T-helper 1 cell (primary cell): ENCODE measurements at regions not wholly inside any gene's neighbourhood (a gene's known extent, or its start where the extent isn't known, plus 50 kb on each side); places are given as distances from the start of the nearest gene placed in this dataset.

ENCODE experiments used
- DNase-seq, 5 donors: peaks; one replicate each; pipeline ENCODE4 v3.0.0-alpha.2; 2012 to 2020

DNA sequence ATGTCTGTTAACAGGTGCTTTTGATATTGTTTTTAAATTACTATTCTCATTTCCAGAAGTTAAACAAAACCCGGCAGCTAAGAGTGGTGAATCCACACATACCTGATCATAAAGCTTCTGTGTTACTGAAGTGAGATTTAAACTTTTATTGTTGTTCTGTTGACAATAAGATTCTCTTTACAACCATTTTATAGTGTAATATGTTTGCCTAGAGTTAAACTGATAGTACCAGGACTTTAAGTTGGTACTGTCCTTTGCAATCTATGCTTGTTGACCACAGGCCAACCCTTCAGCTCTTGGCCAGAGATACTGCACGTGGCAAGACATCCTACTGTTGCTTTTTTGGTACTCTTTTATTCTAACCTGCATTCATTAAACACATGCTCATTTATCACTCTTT lies 806.2 kb downstream of the MTRR start:
- DNase-seq, result no peak

- DNase-seq, result no peak
These were observed 807.7 kb downstream of the MTRR start for GRCh38 chr5:8676695-8677094.

- no peak for DNase-seq
These were observed 813.4 kb downstream of the MTRR start for GRCh38 chr5:8682381-8682780.

DNA sequence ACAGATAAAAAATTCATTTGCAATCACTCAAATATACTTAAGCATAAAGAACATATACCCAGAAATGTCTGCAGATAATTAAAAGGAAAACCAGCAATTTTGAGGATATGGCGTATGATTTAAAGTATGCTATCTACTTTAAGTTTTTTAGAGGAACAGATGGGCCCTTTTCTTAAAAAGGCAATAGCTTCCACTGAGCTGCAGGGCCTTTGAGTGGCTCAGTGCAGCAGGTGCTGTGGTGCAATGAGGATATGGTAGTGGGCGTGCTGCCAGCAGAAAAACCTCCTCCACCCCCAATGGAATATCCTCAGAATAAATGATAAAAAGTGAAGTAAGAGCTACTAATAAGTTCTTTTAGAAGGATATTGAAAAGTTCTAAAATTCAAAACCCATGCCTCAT lies 814.5 kb downstream of the MTRR start:
- DNase-seq, result no peak

DNA sequence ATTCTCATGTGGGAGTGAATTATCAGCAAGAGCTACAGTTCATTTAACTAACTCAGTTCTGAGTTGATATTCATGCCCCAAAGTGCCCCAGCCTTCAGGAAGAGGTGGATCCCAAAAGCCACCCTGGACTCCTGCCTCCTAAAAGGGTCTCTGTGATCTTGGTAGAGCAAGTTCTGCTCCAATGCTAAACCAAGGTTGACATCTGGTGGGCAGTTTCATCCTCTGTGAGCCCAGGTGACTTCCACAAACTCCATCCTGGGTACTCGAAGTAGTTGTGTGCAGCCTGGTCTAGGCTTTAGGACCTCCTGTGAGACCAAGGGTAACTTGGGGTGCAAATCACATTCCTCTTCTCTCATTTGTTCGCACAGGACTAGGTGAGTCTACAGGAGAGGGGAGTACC lies 816.8 kb downstream of the MTRR start:
- no peak for DNase-seq

- no peak for DNase-seq
These were observed 817.8 kb downstream of the MTRR start for GRCh38 chr5:8686707-8687106.

DNA sequence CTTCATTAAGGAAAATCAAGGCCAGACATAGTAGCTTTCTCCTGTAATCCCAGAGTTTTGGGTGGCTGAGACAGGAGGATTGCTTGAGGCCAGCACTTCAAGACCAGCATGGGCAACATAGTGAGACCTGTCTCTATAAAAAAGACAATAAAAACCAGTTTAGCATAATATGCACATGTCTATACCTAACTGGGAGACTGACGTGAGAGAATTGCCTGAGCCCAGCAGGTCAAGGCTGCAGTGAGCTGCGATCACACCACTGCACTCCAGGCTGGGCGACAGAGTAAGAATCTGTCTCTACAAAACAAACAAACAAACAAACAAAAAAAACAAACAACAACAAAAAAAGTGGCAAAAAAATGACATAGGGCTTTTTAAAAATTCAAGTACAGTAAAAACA lies 820.8 kb downstream of the MTRR start:
- no peak for DNase-seq

GRCh38 chr5:8691221-8691620 lies 822.3 kb downstream of the MTRR start:
- no peak for DNase-seq

DNA sequence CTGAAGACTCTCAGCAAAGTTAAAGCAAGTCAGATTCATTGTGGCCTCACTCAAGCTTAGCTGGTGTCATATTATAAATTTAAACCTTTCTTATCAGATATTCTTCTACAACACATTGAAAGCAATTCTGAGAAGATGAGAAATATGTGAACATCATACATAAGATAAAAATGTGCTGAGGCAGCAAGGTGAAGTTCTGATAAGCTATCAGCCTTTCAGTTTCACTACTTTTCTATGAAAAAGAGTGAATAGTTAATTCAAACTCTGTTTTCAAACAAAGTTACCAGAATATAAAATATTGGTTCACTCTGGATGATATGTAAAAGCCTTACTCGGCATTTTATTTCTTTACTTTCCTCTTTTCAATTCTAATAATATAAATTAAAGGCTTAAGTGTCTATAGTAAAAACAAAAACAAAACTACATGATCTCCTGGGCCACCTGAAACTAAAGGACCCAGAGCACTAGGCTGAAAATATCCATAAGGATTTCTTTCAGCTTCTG lies 824.4 kb downstream of the MTRR start:
- no peak for DNase-seq

- DNase-seq, result no peak
These were observed 825.6 kb downstream of the MTRR start for GRCh38 chr5:8694545-8694944.

DNA sequence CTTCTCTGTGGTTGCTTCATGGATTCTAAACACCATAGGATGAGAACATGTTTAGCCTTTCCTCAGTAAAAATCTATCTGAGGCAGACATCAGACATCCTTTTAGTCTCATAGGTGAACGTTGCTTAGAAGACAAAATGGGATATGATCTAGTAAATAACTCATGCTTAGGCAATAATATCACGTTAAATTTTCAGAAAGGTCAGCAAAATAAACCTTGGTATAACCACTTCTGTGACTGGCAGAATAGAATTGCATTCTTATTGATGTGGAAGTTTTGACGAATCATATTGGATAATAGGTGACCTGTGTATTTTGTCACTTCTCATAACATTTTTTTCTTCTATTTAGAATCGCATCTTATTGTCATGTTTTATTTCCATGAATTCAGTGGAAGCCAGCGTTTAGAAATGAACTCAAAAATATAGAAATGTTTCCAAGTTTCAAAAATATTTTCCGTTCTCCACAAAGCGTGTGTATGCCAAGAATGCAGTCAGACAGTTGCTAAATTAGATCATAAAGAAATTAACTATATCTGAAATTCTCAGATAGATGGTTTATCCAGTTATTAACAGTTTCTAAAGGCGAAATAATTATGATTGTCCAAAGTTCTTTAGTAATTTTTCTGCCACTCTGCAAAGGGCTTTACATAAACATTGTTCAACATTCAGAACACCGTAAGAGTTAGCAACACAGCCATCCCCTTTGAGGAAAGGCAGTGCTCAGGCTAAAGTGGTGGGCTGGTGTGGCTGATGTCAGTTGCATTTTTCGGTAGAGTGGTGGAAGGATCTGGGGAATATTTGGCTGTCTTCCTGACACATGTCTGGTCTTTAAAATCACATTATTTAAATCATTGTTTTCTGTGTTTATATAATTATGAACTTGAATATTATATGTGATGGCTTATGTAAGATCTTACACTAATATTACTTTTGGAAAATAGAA lies 827.2 kb downstream of the MTRR start:
- no peak for DNase-seq

GRCh38 chr5:8700222-8700621 lies 831.3 kb downstream of the MTRR start:
- no peak for DNase-seq

DNA sequence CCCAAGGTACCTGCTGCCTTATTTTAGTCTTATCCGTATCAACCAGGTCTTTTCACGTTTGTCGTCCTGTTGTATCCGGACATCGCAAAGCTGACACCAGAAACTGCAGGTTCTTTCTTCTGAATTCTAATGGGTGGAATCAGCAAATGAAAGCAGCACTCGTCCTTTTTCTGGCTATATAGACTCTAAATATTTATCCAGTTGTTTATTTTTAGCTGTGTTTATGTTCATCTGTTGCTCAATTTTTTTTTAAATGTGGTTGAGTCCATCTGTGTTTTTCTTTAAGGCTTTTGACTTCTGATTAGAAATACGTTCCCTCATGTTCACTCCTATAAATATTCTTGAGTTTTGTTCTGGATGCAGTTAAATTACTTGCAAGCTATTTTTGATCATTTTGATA lies 831.7 kb downstream of the MTRR start:
- no peak for DNase-seq

GRCh38 chr5:8701251-8701650 lies 832.3 kb downstream of the MTRR start:
- DNase-seq, result no peak

DNA sequence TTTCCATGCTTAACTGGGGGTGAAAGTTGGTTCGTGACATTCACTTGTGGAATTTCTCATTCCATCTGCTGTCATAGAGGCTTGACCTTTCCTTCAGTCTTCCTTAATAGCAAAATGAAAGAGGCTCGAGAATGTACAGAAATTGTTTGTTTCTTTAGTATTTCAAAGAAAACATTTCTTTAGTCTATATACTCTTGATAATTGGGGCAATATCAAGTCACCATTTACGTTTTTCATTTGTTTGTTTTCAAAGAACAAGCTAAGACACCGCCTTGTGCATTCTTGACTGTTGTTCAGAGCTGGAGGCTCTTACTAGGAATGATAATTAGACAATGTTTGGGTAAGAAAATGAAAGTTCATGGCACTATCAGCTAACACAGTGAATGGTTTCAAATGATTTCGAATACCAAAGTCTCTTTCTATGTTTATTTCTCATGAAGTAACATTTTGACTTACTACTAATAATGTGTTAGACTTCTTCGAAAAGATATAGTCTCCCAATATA lies 835.4 kb downstream of the SEMA5A start:
- no peak for DNase-seq

GRCh38 chr5:8714198-8714597 lies 831.7 kb downstream of the SEMA5A start:
- DNase-seq, result no peak

DNA sequence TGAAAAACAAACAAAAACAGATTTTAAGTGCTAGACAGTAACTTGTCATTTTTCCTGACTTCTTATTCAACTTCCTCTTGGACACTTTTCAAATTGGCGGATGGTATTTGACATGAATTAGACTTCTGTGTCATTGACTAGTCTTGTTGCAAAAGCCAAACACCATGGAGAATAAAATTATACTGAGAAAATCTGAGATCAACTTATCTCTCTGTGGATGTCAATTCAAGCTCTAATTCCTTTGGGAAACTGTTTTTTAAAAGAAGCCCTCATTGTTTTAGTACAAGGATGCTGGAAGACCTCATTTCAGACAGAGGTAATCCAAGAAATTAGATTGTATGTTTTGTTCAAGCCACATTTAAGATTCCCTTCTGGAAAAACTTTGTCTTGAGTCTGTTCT lies 831.0 kb downstream of the SEMA5A start:
- no peak for DNase-seq

DNA sequence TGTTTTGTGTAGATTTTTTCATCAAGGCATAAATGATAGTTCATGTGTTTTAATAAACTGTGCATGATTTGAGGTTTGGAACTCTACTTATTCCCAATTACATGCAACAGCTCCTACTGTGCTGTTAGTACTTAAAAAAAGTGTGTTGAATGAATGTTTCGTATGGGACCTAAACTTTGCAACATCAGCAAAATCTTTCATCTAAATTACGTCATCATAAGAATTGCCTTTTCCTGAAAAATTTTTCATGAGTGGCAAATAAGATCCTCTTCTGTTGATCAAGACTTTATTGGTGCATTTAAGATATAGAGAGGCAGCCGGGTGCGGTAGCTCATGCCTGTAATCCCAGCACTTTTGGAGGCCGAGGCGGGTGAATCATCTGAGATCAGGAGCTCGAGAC lies 826.1 kb downstream of the SEMA5A start:
- no peak for DNase-seq

DNA sequence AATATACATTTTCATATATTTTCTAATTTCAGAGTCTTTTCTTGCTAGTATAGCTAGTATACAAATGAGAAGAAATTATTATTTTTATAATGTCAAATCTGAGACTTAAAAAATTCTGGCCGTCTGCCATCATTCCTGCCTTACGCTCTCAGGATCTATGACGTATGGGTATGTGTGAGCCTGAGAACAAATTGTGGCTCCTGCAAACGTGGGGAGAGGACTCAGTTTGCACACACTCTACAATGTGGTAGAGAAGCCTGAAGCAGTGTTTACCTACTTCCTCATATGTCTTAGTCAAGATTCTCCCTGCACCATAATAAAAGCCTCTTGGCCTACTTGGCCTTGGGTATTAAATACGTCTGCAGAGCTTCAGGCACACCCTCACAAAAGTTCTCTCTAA lies 825.4 kb downstream of the SEMA5A start:
- no peak for DNase-seq

- no peak for DNase-seq
These were observed 824.3 kb downstream of the SEMA5A start for GRCh38 chr5:8721536-8721935.

DNA sequence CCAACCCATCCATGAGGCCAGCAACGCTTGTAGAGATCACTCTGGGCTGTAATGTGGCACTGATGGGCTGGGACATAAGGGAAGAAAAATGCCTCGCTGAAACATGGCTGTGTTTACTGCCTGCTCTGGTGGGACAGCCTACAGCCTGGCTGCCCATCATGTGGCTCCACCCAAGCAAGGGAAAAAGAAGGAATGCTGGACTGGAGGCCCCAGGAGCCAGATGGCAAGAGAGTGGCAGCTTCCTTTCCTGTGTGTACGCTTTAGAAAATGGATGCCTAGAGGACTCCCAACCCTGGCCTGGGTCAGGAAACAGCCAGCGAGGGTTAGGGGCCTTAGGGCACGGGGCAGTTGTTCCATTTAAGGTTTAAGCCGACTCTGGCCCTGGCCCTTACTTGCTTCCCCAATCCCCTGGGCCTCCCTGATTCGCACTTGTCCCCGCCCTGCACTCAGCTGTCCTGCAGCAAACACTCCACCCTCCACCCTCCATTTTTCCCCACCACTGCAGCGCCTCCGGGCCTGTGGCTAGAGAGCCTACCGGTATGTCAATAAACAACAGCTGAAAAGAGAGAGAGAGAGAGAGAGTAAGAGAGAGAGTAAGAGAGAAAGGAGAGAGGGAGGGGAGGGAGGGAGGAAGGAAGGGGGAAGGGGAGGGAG lies 819.4 kb downstream of the SEMA5A start:
- DNase-seq, result no peak

DNA sequence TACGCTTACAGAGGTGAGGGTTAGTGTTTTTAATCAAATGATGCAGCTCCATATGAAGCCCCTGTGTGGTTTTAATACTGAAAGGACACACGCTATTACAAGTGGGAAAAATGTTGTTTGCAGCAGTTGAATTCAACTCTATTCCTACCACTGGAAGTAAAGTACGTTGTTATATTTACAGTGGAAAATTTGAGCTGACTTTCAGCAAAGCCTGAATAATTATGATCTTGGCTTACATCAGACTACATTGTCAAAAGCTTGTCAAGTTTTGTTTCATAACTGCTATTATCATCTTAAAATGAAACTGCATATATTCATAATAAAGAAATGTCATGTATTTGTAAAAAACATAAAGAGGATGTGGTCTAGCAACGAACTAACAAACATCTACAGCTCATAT lies 818.5 kb downstream of the SEMA5A start:
- no peak for DNase-seq

DNA sequence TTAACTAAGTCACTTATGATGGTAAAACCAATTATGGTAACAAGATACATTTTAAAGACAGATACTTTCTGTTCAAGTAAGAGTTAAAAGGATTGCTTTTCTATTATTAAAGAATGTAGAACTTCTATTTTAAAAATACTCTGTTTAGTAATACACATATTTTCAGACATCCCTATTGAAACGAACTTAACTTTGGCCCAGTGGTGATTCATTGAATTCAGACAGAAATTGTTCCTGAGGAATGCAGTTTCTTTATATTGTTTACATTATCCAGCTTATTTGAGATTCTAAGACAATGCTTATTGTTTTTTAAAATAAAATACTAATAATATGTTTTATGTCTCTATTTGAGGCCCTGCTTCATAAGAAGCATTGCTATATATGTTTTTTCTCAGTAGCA lies 816.4 kb downstream of the SEMA5A start:
- no peak for DNase-seq

- no peak for DNase-seq
These were observed 815.7 kb downstream of the SEMA5A start for GRCh38 chr5:8730194-8730593.
